GM12864 (cell line): ENCODE measurements at regions not wholly inside any gene's neighbourhood (a gene's known extent, or its start where the extent isn't known, plus 50 kb on each side); places are given as distances from the start of the nearest gene placed in this dataset.

Experiments used
- DNase-seq: peaks from one replicate; pipeline ENCODE4 v3.0.0-alpha.2; 2011; ENCODE audit warnings: low read depth
- H3K4me3 ChIP-seq: 2 replicates; pipeline ENCODE4 v1.5.1; 2011; ENCODE audit warnings: mild to moderate bottlenecking, low read depth, low read length, control low read depth
- TF ChIP-seq, protein P1 (sequence below): IDR thresholded peaks from 2 replicates; pipeline ENCODE4 v1.5.1; 2011; ENCODE audit warnings: low read depth, mild to moderate bottlenecking, moderate library complexity, low read length, control low read depth, inconsistent platforms; ENCODE audit errors: missing control alignments

DNA sequence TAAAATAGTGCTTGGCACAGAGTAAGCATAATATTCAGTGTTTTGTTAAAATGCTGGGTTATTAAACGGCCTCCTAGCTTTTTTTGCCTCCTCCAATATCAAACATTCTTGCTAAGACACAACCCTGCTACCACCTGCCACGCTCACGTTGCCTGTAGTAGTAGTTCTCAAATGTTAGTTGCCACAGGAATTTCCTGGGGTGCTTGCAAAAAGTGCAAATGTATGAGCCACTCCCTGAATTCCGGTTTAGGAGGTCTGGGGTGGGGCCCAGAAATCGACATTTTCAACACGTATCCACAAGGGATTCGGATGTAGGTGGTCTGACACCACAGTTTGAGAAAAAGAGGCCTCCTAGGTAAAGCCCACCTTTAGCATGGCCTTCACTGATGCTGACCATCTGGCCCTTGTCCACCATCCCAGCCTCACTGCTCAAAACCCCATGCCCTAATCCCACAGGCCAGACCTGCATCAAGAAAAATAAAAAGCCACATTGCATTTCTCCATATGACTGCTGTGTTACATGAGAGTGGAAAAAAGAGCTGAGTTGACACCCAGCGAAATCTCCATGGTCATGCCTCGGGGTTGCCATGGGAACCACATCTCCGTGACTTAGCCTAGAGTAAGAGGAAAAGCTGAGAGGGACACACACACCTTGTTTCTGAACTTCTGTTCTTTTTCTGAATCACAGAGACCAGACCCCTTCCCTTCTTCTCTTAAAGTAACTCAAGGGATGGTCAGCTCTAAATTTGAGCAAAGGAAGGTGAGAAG lies 116.4 kb upstream of the HES1 start:
- H3K4me3 ChIP-seq = no peak overlapping the region
- TF ChIP-seq, protein P1, sequence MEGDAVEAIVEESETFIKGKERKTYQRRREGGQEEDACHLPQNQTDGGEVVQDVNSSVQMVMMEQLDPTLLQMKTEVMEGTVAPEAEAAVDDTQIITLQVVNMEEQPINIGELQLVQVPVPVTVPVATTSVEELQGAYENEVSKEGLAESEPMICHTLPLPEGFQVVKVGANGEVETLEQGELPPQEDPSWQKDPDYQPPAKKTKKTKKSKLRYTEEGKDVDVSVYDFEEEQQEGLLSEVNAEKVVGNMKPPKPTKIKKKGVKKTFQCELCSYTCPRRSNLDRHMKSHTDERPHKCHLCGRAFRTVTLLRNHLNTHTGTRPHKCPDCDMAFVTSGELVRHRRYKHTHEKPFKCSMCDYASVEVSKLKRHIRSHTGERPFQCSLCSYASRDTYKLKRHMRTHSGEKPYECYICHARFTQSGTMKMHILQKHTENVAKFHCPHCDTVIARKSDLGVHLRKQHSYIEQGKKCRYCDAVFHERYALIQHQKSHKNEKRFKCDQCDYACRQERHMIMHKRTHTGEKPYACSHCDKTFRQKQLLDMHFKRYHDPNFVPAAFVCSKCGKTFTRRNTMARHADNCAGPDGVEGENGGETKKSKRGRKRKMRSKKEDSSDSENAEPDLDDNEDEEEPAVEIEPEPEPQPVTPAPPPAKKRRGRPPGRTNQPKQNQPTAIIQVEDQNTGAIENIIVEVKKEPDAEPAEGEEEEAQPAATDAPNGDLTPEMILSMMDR = no peak
- DNase-seq = no peak

DNA sequence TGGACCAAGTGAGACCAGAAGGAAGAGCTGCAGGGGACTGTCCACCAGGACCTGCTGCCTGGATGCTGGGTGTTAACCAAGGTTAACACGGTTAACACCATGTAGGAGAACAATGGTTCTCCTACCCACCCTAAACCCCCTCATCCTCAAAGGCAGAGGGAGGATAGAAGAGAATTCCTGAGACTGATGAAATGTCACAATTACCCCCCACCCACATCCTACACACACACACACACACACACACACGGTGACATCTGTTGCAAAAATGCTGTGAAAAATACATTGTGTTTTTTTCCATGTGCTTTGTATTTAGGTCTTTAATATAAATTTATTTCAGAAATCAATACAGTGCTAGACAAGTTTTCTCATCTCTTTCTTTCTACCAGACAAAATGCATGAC lies 113.9 kb upstream of the HES1 start:
- TF ChIP-seq, protein P1 = no peak
- DNase-seq = no peak
- H3K4me3 ChIP-seq = no peak overlapping the region

DNA sequence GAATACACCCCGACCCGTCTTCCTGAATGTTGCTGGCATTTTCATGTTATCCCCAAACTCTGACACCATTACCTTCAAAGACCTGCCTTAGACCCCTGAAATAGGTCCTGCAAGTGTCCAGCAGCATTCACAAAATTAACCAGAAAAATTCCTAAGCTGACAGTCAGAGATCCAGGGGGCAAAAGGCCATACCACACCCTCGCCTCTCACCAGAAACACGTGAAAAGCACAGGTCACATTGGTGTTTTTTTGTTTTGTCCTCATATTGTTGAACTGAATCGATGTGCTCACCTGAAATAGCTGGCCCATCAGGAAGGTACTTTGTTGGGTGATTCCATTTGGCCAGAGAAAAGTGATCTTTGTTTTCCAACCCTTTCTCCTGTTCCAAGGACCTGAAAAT lies 113.1 kb upstream of the HES1 start:
- H3K4me3 ChIP-seq = no peak overlapping the region
- no peak for DNase-seq
- TF ChIP-seq, protein P1 = no peak

DNA sequence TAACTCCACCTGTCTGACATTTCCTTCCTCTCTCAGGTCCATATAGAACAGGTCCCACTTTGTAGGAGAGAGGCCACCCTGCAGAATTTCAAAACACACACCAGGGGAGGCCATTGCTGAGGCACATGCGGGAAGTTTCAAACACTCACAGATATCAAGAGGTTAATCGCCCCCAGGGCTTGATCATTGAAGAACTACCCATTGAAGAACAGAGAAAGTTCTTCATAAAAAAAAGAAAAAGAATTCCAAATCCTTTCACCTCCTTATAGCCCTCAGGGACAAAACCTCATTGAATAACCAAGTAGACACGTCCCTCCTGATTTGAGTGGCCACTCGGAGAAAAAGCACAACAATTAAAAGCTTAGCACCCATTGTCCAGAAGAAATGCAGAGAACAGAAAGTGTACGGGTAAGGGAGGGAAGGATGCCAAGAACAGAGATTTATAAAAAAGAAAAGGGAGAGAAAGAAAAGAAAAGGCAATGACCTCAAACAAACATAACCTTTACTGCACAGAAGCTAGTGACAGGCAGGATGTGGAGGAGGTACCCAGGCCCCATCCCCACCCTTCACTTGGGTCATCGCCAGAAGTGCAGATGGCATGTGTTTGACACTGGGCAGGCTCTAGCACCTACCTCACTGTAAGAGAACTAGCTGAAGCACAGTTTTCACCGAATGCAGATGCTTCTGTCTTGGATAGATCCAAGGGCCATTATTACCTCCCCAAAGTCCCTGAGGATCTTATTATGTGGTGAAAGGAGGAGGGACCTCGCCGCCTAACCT lies 112.3 kb upstream of the HES1 start:
- TF ChIP-seq, protein P1 = no peak
- DNase-seq = no peak
- H3K4me3 ChIP-seq = no peak overlapping the region

DNA sequence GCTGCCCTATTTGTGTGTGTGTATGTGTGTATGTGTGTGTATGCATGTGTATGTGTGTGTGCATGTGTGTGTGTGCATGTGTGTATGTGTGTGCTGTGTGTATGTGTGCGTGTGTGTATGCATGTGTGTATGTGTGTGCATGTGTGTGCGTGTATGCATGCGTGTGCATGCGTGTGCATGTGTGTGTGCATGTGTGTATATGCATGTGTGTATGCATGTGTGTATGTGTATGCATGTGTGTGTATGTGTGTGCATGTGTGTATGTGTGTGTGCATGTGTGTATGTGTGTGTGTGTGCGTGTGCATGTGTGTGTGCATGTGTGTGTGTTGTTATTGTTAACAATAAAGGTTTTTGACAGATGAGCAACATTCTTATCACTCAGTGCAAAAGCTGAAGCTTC lies 110.8 kb upstream of the HES1 start:
- H3K4me3 ChIP-seq = no peak overlapping the region
- DNase-seq = no peak
- TF ChIP-seq, protein P1 = no peak

DNA sequence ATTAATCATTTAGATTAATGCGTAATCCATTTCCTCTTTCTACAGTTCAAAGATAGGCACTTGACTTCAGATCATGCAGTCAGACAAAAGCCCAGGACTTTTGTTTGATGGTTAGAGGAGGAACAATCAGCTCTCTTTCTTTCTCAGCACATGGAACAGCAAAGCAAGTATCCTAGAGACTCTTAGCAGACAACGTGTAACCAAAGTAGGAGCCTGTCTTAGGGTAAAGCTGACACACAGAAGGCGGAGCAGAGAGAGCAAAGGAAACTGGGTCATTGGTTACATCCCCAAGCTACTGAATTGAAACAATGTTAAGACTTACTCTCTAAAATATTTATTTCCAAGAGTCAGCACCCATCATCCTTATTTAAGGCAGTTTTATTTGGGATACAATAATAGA lies 110.0 kb upstream of the HES1 start:
- TF ChIP-seq, protein P1 = no peak
- no peak for DNase-seq
- H3K4me3 ChIP-seq = no peak overlapping the region
